A673 (cell line): ENCODE measurements at regions not wholly inside any gene's neighbourhood (a gene's known extent, or its start where the extent isn't known, plus 50 kb on each side); places are given as distances from the start of the nearest gene placed in this dataset.

Source experiments
- BruUV-seq: library from RNA; stranded (reverse); fragments of 400-500 nt; replicated peaks from 2 replicates; lab custom pipeline; 2021; lab: Mats Ljungman, UMichigan
- CTCF ChIA-PET: fragments of 300-600 bp; sonication (Branson Sonifier 250); formaldehyde crosslinking; loops from one replicate; lab custom pipeline; 2022; ENCODE audit warnings: antibody characterized with exemption; lab: Charles Lee
- POLR2A ChIA-PET: fragments of 300-600 bp; sonication (Branson Sonifier 250); formaldehyde crosslinking; loops from one replicate; lab custom pipeline; 2022; ENCODE audit warnings: antibody characterized with exemption; ENCODE audit not compliant: low non-redundant PET; lab: Charles Lee
- DNase-seq: peaks from one replicate; pipeline ENCODE4 v3.0.0-alpha.2; 2015; ENCODE audit warnings: low spot score
- H3K27ac ChIP-seq: fragments of 200-600 bp; sonication (generic); 2 replicates; pipeline ENCODE4 v1.5.1; 2016; ENCODE audit warnings: mixed run types, low read depth, mild to moderate bottlenecking, mixed read lengths, antibody characterized with exemption, low read length; ENCODE audit not compliant: poor library complexity, severe bottlenecking
- H3K27me3 ChIP-seq: fragments of 200-600 bp; sonication (generic); replicated peaks from 2 replicates; pipeline ENCODE4 v1.6.1; 2017; ENCODE audit warnings: mixed run types, low read depth, mild to moderate bottlenecking, mixed read lengths, antibody characterized with exemption, low read length; ENCODE audit not compliant: insufficient read depth, poor library complexity
- H3K36me3 ChIP-seq: fragments of 200-600 bp; sonication (generic); 2 replicates; pipeline ENCODE4 v1.6.1; 2016; ENCODE audit warnings: mixed run types, mild to moderate bottlenecking, mixed read lengths, antibody characterized with exemption, low read length; ENCODE audit not compliant: insufficient read depth, poor library complexity, severe bottlenecking
- H3K4me1 ChIP-seq: fragments of 200-600 bp; sonication (generic); 2 replicates; pipeline ENCODE4 v1.6.1; 2017; ENCODE audit warnings: mixed run types, mild to moderate bottlenecking, mixed read lengths, antibody characterized with exemption, low read length; ENCODE audit not compliant: insufficient read depth, poor library complexity, severe bottlenecking
- H3K4me3 ChIP-seq: fragments of 200-600 bp; sonication (generic); 2 replicates; pipeline ENCODE4 v1.5.1; 2016; ENCODE audit warnings: low read depth, mixed run types, mild to moderate bottlenecking, mixed read lengths, low read length; ENCODE audit not compliant: poor library complexity, severe bottlenecking
- H3K9me3 ChIP-seq: fragments of 200-600 bp; sonication (generic); 2 replicates; pipeline ENCODE4 v1.6.1; 2016; ENCODE audit warnings: mixed run types, low read depth, mild to moderate bottlenecking, mixed read lengths, antibody characterized with exemption, low read length; ENCODE audit not compliant: poor library complexity, severe bottlenecking
- CTCF ChIP-seq: fragments of 300-800, 200-600 bp; sonication (generic); conservative IDR thresholded peaks from 2 replicates; pipeline ENCODE4 v1.5.1; 2017; ENCODE audit warnings: low read depth, mild to moderate bottlenecking, antibody characterized with exemption, low read length, moderate library complexity, mixed read lengths
- EZH2 ChIP-seq: fragments of 200-600 bp; sonication (generic); IDR thresholded peaks from 2 replicates; pipeline ENCODE4 v1.6.1; 2017; ENCODE audit warnings: borderline replicate concordance, low read depth, mild to moderate bottlenecking, mixed read lengths, antibody characterized with exemption, low read length; ENCODE audit not compliant: poor library complexity, severe bottlenecking
- intact Hi-C: fragments of 100-400 bp; cut with micrococcal nuclease; formaldehyde crosslinking; loops from one replicate; pipeline ENCODE4 v1.10.0; 2022; ENCODE audit not compliant: unreplicated experiment

- CTCF ChIA-PET, result no interaction called here
- Histone ChIP-seq H3K4me1 (no peaks in the 10 kb centered on the region), H3K36me3 (no peaks in the 10 kb centered on the region), H3K9me3 (peaks cover 4% of the 10 kb centered on the region), H3K27ac (no peak overlapping the region), H3K4me3 (no peak overlapping the region), H3K27me3 (no peaks in the 10 kb centered on the region)
- BruUV-seq, result no TSS peak
- TF ChIP-seq CTCF, result no peak
- TF ChIP-seq EZH2, result no peak
- POLR2A ChIA-PET, result no interaction called here
- intact Hi-C loops, result no loop called here
- DNase-seq, result no peak
These were observed 880.4 kb downstream of the EFNB2 start for GRCh38 chr13:105655046-105655445.

GRCh38 chr13:105643966-105644365 is 891.5 kb downstream of the EFNB2 start:
- Histone ChIP-seq H3K36me3 (no peaks in the 10 kb centered on the region), H3K27ac (no peak overlapping the region), H3K4me1 (no peaks in the 10 kb centered on the region), H3K9me3 (no peaks in the 10 kb centered on the region), H3K27me3 (no peaks in the 10 kb centered on the region), H3K4me3 (no peak overlapping the region)
- BruUV-seq, result no TSS peak
- DNase-seq, result no peak
- intact Hi-C loops, result no loop called here
- POLR2A ChIA-PET, result no interaction called here
- CTCF ChIA-PET, result no interaction called here
- TF ChIP-seq EZH2 (no peak), CTCF (no peak)

GRCh38 chr13:105642511-105642958 is 892.9 kb downstream of the EFNB2 start:
- no peaks in the 10 kb centered on the region for H3K36me3 ChIP-seq
- BruUV-seq, result no TSS peak
- DNase-seq, result no peak
- no peaks in the 10 kb centered on the region for H3K9me3 ChIP-seq
- no peak overlapping the region for H3K4me3 ChIP-seq
- TF ChIP-seq CTCF (no peak), EZH2 (no peak)
- no peaks in the 10 kb centered on the region for H3K4me1 ChIP-seq
- CTCF ChIA-PET, result no interaction called here
- intact Hi-C loops, result no loop called here
- H3K27me3 ChIP-seq, result no peaks in the 10 kb centered on the region
- no peak overlapping the region for H3K27ac ChIP-seq
- POLR2A ChIA-PET, result no interaction called here
